Nucleus accumbens (tissue), 56 donors: ENCODE measurements at regions not wholly inside any gene's neighbourhood (a gene's known extent, or its start where the extent isn't known, plus 50 kb on each side); places are given as distances from the start of the nearest gene placed in this dataset.

Experiments used
- DNase-seq, 56 donors: peaks; one replicate each; lab custom pipeline; 2025; lab: John Stamatoyannopoulos, UW

- DNase-seq, result no peak
Measured at GRCh38 chr5:115072266-115073064, 97.2 kb downstream of the TRIM36 start.

GRCh38 chr5:115070737-115071136 is 99.0 kb downstream of the TRIM36 start:
- no peak for DNase-seq

- DNase-seq, result peak in 39 of 56 donors; percentile 1 to 64 (median 15)
Measured at GRCh38 chr5:115069087-115069968, 100.4 kb downstream of the TRIM36 start.

GRCh38 chr5:115068239-115069086 is 101.2 kb downstream of the TRIM36 start:
- no peak for DNase-seq

- DNase-seq, result peak in 2 of 56 donors; percentile 1 to 3
Measured at GRCh38 chr5:115064380-115064779, 105.3 kb downstream of the TRIM36 start.

GRCh38 chr5:115054387-115054951 is 115.2 kb downstream of the TRIM36 start:
- DNase-seq, result no peak

- DNase-seq, result no peak
Measured at GRCh38 chr5:115052948-115053347, 116.8 kb downstream of the TRIM36 start.

GRCh38 chr5:115050866-115051265 is 118.8 kb downstream of the TRIM36 start:
- no peak for DNase-seq

- DNase-seq, result peak in 13 of 56 donors; percentile 0 to 28 (median 1)
Measured at GRCh38 chr5:115033861-115034260, 135.8 kb downstream of the TRIM36 start.

- no peak for DNase-seq
Measured at GRCh38 chr5:115028557-115028956, 141.2 kb downstream of the TRIM36 start.

GRCh38 chr5:115024922-115025321 is 144.8 kb downstream of the TRIM36 start:
- DNase-seq, result no peak

- no peak for DNase-seq
Measured at GRCh38 chr5:115022303-115022702, 147.4 kb downstream of the TRIM36 start.

- DNase-seq, result no peak
Measured at GRCh38 chr5:115016646-115017045, 153.1 kb downstream of the TRIM36 start.

GRCh38 chr5:114999176-114999575 is 170.5 kb downstream of the TRIM36 start:
- DNase-seq, result no peak

GRCh38 chr5:114989512-114989911 is 180.2 kb downstream of the TRIM36 start:
- DNase-seq, result no peak

GRCh38 chr5:114988096-114988495 is 181.6 kb downstream of the TRIM36 start:
- DNase-seq, result no peak

- DNase-seq, result no peak
Measured at GRCh38 chr5:114984796-114985195, 184.9 kb downstream of the TRIM36 start.

GRCh38 chr5:114981111-114981510 is 188.6 kb downstream of the TRIM36 start:
- DNase-seq, result no peak

- DNase-seq, result no peak
Measured at GRCh38 chr5:114977979-114978573, 191.6 kb downstream of the TRIM36 start.

GRCh38 chr5:114969482-114969881 is 200.2 kb downstream of the TRIM36 start:
- no peak for DNase-seq
